ENCODE measurements at regions not wholly inside any gene's neighbourhood (a gene's known extent, or its start where the extent isn't known, plus 50 kb on each side); places are given as distances from the start of the nearest gene placed in this dataset.

DNA sequence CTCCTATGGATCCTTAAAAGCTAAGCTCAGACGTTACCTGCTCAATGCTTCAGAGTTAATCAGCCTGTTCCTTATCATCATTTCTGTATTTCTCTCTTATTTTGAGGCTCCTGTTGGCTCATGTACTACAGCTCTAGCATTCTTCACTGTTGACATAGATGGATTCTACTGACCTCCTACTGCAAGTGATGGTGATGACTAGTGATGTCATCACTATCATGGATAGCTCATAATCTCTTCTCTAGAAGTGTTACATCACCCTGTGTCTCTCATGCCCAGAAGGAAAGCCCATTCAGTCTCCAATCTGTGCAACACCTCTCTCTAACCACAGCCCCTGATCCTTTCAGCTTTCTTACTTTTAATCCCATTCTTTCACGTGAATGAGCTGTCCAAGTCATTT, 168.2 kb upstream of the DPT start:
- TF ChIP-seq, protein P1, sequence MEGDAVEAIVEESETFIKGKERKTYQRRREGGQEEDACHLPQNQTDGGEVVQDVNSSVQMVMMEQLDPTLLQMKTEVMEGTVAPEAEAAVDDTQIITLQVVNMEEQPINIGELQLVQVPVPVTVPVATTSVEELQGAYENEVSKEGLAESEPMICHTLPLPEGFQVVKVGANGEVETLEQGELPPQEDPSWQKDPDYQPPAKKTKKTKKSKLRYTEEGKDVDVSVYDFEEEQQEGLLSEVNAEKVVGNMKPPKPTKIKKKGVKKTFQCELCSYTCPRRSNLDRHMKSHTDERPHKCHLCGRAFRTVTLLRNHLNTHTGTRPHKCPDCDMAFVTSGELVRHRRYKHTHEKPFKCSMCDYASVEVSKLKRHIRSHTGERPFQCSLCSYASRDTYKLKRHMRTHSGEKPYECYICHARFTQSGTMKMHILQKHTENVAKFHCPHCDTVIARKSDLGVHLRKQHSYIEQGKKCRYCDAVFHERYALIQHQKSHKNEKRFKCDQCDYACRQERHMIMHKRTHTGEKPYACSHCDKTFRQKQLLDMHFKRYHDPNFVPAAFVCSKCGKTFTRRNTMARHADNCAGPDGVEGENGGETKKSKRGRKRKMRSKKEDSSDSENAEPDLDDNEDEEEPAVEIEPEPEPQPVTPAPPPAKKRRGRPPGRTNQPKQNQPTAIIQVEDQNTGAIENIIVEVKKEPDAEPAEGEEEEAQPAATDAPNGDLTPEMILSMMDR (IDR thresholded peaks at IDR 0.05): no peak
- TF ChIP-seq POLR2A (IDR thresholded peaks at IDR 0.05): no peak

Measured in testis (tissue), 2 donors.